IMR-90 (cell line): ENCODE measurements at regions not wholly inside any gene's neighbourhood (a gene's known extent, or its start where the extent isn't known, plus 50 kb on each side); places are given as distances from the start of the nearest gene placed in this dataset.

Source experiments
- ATAC-seq: fragments of 200-7000 bp; cut with Tn5 transposase; 2 replicates; pipeline ENCODE4 v1.9.1; 2020; ENCODE audit warnings: low read depth, mild to moderate bottlenecking, moderate library complexity
- BruUV-seq: library from RNA; stranded (reverse); fragments of 400-500 nt; replicated peaks from 2 replicates; lab custom pipeline; 2021; lab: Mats Ljungman, UMichigan
- CTCF ChIA-PET: fragments of 300-600 bp; formaldehyde crosslinking; extraction: SDS; loops from one replicate; lab custom pipeline; 2021; ENCODE audit warnings: antibody characterized with exemption; lab: Yijun Ruan, JAX
- POLR2A ChIA-PET: fragments of 300-600 bp; sonication (Branson Sonifier 250); formaldehyde crosslinking; loops from one replicate; lab custom pipeline; 2022; ENCODE audit warnings: antibody characterized with exemption; ENCODE audit not compliant: unreplicated experiment; lab: Charles Lee
- DNase-seq: peaks from one replicate; pipeline ENCODE4 v3.0.0; 2013
- H2AFZ ChIP-seq: replicated peaks from 2 replicates; pipeline ENCODE3; 2013; ENCODE audit warnings: low read length, mild to moderate bottlenecking; ENCODE audit not compliant: poor library complexity
- H2AK5ac ChIP-seq: 2 replicates; pipeline ENCODE4 v1.6.1; 2013; ENCODE audit warnings: low read depth, low read length, inconsistent platforms
- H2AK9ac ChIP-seq: replicated peaks from 2 replicates; pipeline ENCODE3; 2013; ENCODE audit warnings: mild to moderate bottlenecking, low read depth, low read length, moderate library complexity; ENCODE audit not compliant: poor library complexity
- H2BK120ac ChIP-seq: 2 replicates; pipeline ENCODE4 v1.6.1; 2013; ENCODE audit warnings: low read depth, low read length, inconsistent platforms
- H2BK15ac ChIP-seq: 3 replicates; pipeline ENCODE4 v1.6.1; 2013; ENCODE audit warnings: low read depth, low read length, inconsistent platforms
- H2BK20ac ChIP-seq: 2 replicates; pipeline ENCODE4 v1.6.1; 2013; ENCODE audit warnings: low read depth, mild to moderate bottlenecking, inconsistent platforms, low read length, moderate library complexity
- H2BK5ac ChIP-seq: 2 replicates; pipeline ENCODE4 v1.6.1; 2013; ENCODE audit warnings: mild to moderate bottlenecking, low read depth, low read length, inconsistent platforms; ENCODE audit not compliant: poor library complexity, severe bottlenecking
- H3K14ac ChIP-seq: replicated peaks from 2 replicates; pipeline ENCODE4 v1.6.1; 2013; ENCODE audit warnings: low read depth, low read length, inconsistent platforms
- H3K18ac ChIP-seq: 2 replicates; pipeline ENCODE4 v1.6.1; 2013; ENCODE audit warnings: low read depth, low read length, control low read depth
- H3K23ac ChIP-seq: 2 replicates; pipeline ENCODE4 v1.6.1; 2013; ENCODE audit warnings: low read depth, low read length, inconsistent platforms
- H3K27ac ChIP-seq: 2 replicates; pipeline ENCODE4 v1.5.1; 2013; ENCODE audit warnings: mild to moderate bottlenecking, control low read depth, low read length; ENCODE audit not compliant: insufficient read depth
- H3K27me3 ChIP-seq: 2 replicates; pipeline ENCODE4 v1.6.1; 2013; ENCODE audit warnings: low read length; ENCODE audit not compliant: control insufficient read depth, insufficient read depth
- H3K36me3 ChIP-seq: 2 replicates; pipeline ENCODE4 v1.6.1; 2013; ENCODE audit warnings: low read length, mixed read lengths; ENCODE audit not compliant: control insufficient read depth, insufficient read depth
- H3K4ac ChIP-seq: 2 replicates; pipeline ENCODE4 v1.6.1; 2013; ENCODE audit warnings: low read depth, low read length, inconsistent platforms
- H3K4me1 ChIP-seq: 2 replicates; pipeline ENCODE4 v1.6.1; 2013; ENCODE audit warnings: low read length, mixed read lengths; ENCODE audit not compliant: control insufficient read depth, insufficient read depth
- H3K4me2 ChIP-seq: 2 replicates; pipeline ENCODE4 v1.6.1; 2013; ENCODE audit warnings: low read depth, mild to moderate bottlenecking, control low read depth, low read length, moderate library complexity
- H3K4me3 ChIP-seq: 2 replicates; pipeline ENCODE4 v1.5.1; 2013; ENCODE audit warnings: low read depth, mild to moderate bottlenecking, control low read depth, low read length, moderate library complexity; ENCODE audit not compliant: insufficient read depth
- H3K56ac ChIP-seq: 2 replicates; pipeline ENCODE4 v1.6.1; 2013; ENCODE audit warnings: low read length, inconsistent platforms; ENCODE audit not compliant: insufficient read depth; ENCODE audit errors: extremely low read depth
- H3K79me1 ChIP-seq, 2 experiments: 2 replicates each; pipeline ENCODE4 v1.6.1; 2013; ENCODE audit warnings: low read length in 2 of 2, inconsistent platforms in 1 of 2, low read depth in 1 of 2
- H3K9ac ChIP-seq: 2 replicates; pipeline ENCODE4 v1.6.1; 2013; ENCODE audit warnings: low read depth, low read length, control low read depth
- H3K9me1 ChIP-seq: 2 replicates; pipeline ENCODE4 v1.6.1; 2013; ENCODE audit warnings: low read length, inconsistent platforms; ENCODE audit not compliant: insufficient read depth
- H3K9me3 ChIP-seq: 2 replicates; pipeline ENCODE4 v1.6.1; 2013; ENCODE audit warnings: low read length; ENCODE audit not compliant: control insufficient read depth, insufficient read depth
- H4K20me1 ChIP-seq: 2 replicates; pipeline ENCODE4 v1.6.1; 2013; ENCODE audit warnings: low read length, inconsistent platforms; ENCODE audit not compliant: insufficient read depth
- H4K5ac ChIP-seq: 2 replicates; pipeline ENCODE4 v1.6.1; 2013; ENCODE audit warnings: mild to moderate bottlenecking, low read depth, low read length, control low read depth
- H4K8ac ChIP-seq, 2 experiments: 2 replicates each; pipeline ENCODE4 v1.6.1; 2013; ENCODE audit warnings: low read depth in 2 of 2, low read length in 2 of 2, control low read depth in 1 of 2, inconsistent platforms in 1 of 2
- H4K91ac ChIP-seq: 2 replicates; pipeline ENCODE4 v1.6.1; 2013; ENCODE audit warnings: low read depth, low read length, inconsistent platforms; ENCODE audit not compliant: insufficient read depth
- BHLHE40 ChIP-seq: fragments of 150-350 bp; IDR thresholded peaks from 2 replicates; pipeline ENCODE4 v1.6.1; 2016; ENCODE audit warnings: mild to moderate bottlenecking, low read depth, low read length
- CEBPB ChIP-seq: IDR thresholded peaks from 2 replicates; pipeline ENCODE4 v1.6.1; 2012; ENCODE audit warnings: low read depth, low read length, improper control_type of control experiment
- CHD1 ChIP-seq: IDR thresholded peaks from 2 replicates; pipeline ENCODE4 v1.6.1; 2012; ENCODE audit warnings: low read depth, low read length, improper control_type of control experiment
- CTCF ChIP-seq: conservative IDR thresholded peaks from 2 replicates; pipeline ENCODE4 v1.5.1; 2012; ENCODE audit warnings: mild to moderate bottlenecking, low read depth, low read length, improper control_type of control experiment
- ELK1 ChIP-seq: fragments of 150-350 bp; IDR thresholded peaks from 2 replicates; pipeline ENCODE4 v1.6.1; 2016; ENCODE audit warnings: low read depth, mild to moderate bottlenecking, low read length, moderate library complexity, borderline replicate concordance
- FOS ChIP-seq: fragments of 150-350 bp; IDR thresholded peaks from 2 replicates; pipeline ENCODE4 v1.6.1; 2016; ENCODE audit warnings: low read depth, low read length
- MAFK ChIP-seq: IDR thresholded peaks from 2 replicates; pipeline ENCODE4 v1.6.1; 2012; ENCODE audit warnings: low read depth, low read length, improper control_type of control experiment
- MAZ ChIP-seq: IDR thresholded peaks from 2 replicates; pipeline ENCODE4 v1.6.1; 2012; ENCODE audit warnings: low read depth, mild to moderate bottlenecking, low read length, improper control_type of control experiment, moderate library complexity, borderline replicate concordance
- MXI1 ChIP-seq: IDR thresholded peaks from 2 replicates; pipeline ENCODE4 v1.6.1; 2012; ENCODE audit warnings: low read depth, mild to moderate bottlenecking, low read length, moderate library complexity, borderline replicate concordance
- NFE2L2 ChIP-seq: fragments of 150-350 bp; IDR thresholded peaks from 2 replicates; pipeline ENCODE4 v1.6.1; 2016; ENCODE audit warnings: low read depth, mild to moderate bottlenecking, low read length
- POLR2A ChIP-seq: IDR thresholded peaks from 2 replicates; pipeline ENCODE4 v1.6.1; 2012; ENCODE audit warnings: mild to moderate bottlenecking, low read depth, low read length
- RAD21 ChIP-seq: IDR thresholded peaks from 2 replicates; pipeline ENCODE4 v1.6.1; 2012; ENCODE audit warnings: low read length, improper control_type of control experiment
- RCOR1 ChIP-seq: IDR thresholded peaks from 2 replicates; pipeline ENCODE4 v1.6.1; 2012; ENCODE audit warnings: mild to moderate bottlenecking, low read length, improper control_type of control experiment; ENCODE audit not compliant: insufficient replicate concordance
- RFX5 ChIP-seq: IDR thresholded peaks from 2 replicates; pipeline ENCODE4 v1.8.0; 2012; ENCODE audit warnings: low read depth, mild to moderate bottlenecking, low read length, moderate library complexity
- SMC3 ChIP-seq: fragments of 150-350 bp; IDR thresholded peaks from 2 replicates; pipeline ENCODE4 v1.6.1; 2016; ENCODE audit warnings: low read depth, mild to moderate bottlenecking, antibody characterized with exemption, low read length, moderate library complexity
- USF2 ChIP-seq: fragments of 150-350 bp; IDR thresholded peaks from 2 replicates; pipeline ENCODE4 v1.6.1; 2017; ENCODE audit warnings: mild to moderate bottlenecking, antibody characterized with exemption, low read length, low read depth
- dilution Hi-C: fragments of 300-500 bp; cut with HindIII; formaldehyde crosslinking; loops from one replicate; pipeline ENCODE4 v1.14.3; 2018; ENCODE audit warnings: low sequenced_read_pairs; ENCODE audit not compliant: unreplicated experiment
- in situ Hi-C: fragments of 300-500 bp; cut with MboI; formaldehyde crosslinking; loops from 3 replicates; pipeline ENCODE4 v1.14.3; 2019; ENCODE audit warnings: low sequenced_read_pairs, inconsistent platforms, mixed read lengths
- intact Hi-C: fragments of 100-400 bp; cut with micrococcal nuclease; formaldehyde crosslinking; loops from 2 replicates; pipeline ENCODE4 v1.10.0; 2022

- no TSS peak for BruUV-seq
- H3K14ac ChIP-seq = no peak overlapping the region
- DNase-seq = no peak
- ATAC-seq = no peak
- H2AK9ac ChIP-seq = no peak overlapping the region
- no peak overlapping the region for H3K4me3 ChIP-seq
- no peak overlapping the region for H2BK20ac ChIP-seq
- ChIA-PET POLR2A (no interaction called here), CTCF (no interaction called here)
- H4K20me1 ChIP-seq = no peaks in the 10 kb centered on the region
- H4K91ac ChIP-seq = no peak overlapping the region
- no peak overlapping the region for H3K23ac ChIP-seq
- intact Hi-C loops = no loop called here
- no peak overlapping the region for H3K9ac ChIP-seq
- no peak overlapping the region for H3K4ac ChIP-seq
- H2BK15ac ChIP-seq = no peak overlapping the region
- H3K36me3 ChIP-seq = no peaks in the 10 kb centered on the region
- no peak overlapping the region for H3K27ac ChIP-seq
- H4K5ac ChIP-seq = no peak overlapping the region
- TF ChIP-seq CHD1 (no peak), RAD21 (no peak), USF2 (no peak), BHLHE40 (no peak), MAZ (no peak), CTCF (no peak), POLR2A (no peak), MXI1 (no peak), FOS (no peak), ELK1 (no peak), RCOR1 (no peak), CEBPB (no peak), NFE2L2 (no peak), RFX5 (no peak), MAFK (no peak), SMC3 (no peak)
- in situ Hi-C loops = loop anchor here (25.0 kb wide), 1 partner anchor 96 kb away; no protein-coding TSS in a partner anchor
- H3K4me2 ChIP-seq = no peak overlapping the region
- no peaks in the 10 kb centered on the region for H3K9me1 ChIP-seq
- no peaks in the 10 kb centered on the region for H3K27me3 ChIP-seq
- H3K9me3 ChIP-seq = no peaks in the 10 kb centered on the region
- H2AFZ ChIP-seq = no peak overlapping the region
- no peaks in the 10 kb centered on the region for H3K4me1 ChIP-seq
- H2AK5ac ChIP-seq = no peak overlapping the region
- no peak overlapping the region for H4K8ac ChIP-seq
- H3K79me1 ChIP-seq = no peaks in the 10 kb centered on the region
- H2BK5ac ChIP-seq = no peak overlapping the region
- no peak overlapping the region for H3K18ac ChIP-seq
- dilution Hi-C loops = no loop called here
- no peak overlapping the region for H2BK120ac ChIP-seq
- no peak overlapping the region for H3K56ac ChIP-seq
Measured at GRCh38 chr9:71383308-71383940, 262.0 kb upstream of the TRPM3 start.
